ENCODE measurements at regions not wholly inside any gene's neighbourhood (a gene's known extent, or its start where the extent isn't known, plus 50 kb on each side); places are given as distances from the start of the nearest gene placed in this dataset.

- TF ChIP-seq CTCF (IDR thresholded peaks at IDR 0.05) (no peak), EZH2phosphoT487 (IDR thresholded peaks at IDR 0.05) (no peak), EZH2 (IDR thresholded peaks at IDR 0.05) (no peak)
- Histone ChIP-seq H3K27me3 (no peaks in the 10 kb centered on the region), H2AFZ (replicated peaks) (no peak overlapping the region), H3K4me1 (no peaks in the 10 kb centered on the region), H3K4me3 (no peak overlapping the region), H3K36me3 (no peaks in the 10 kb centered on the region), H3K9ac (no peak overlapping the region), H3K27ac (no peak overlapping the region), H4K20me1 (ENCODE audit: low read depth) (no peaks in the 10 kb centered on the region), H3F3A (ENCODE audit: low read depth) (no peaks in the 10 kb centered on the region), H3K4me2 (no peak overlapping the region), H3K79me2 (ENCODE audit: low read depth) (no peaks in the 10 kb centered on the region), H3K9me3 (ENCODE audit: low read depth) (no peaks in the 10 kb centered on the region)
- H3K36me3 Mint-ChIP-seq: no peaks in the 10 kb centered on the region
- H3K27me3 Mint-ChIP-seq (ENCODE audit: insufficient read depth, low read depth): peaks cover 3% of the 10 kb centered on the region
- DNase-seq (ENCODE audit: low spot score): no peak
- H3K4me1 Mint-ChIP-seq: peaks cover 10% of the 10 kb centered on the region
- H3K9me3 Mint-ChIP-seq: peaks cover 4% of the 10 kb centered on the region
- no peak overlapping the region for H3K4me3 Mint-ChIP-seq
- no peak overlapping the region for H3K27ac Mint-ChIP-seq
Observed at GRCh38 chr17:12514596-12514995, 151.1 kb upstream of the MYOCD start.

DNA sequence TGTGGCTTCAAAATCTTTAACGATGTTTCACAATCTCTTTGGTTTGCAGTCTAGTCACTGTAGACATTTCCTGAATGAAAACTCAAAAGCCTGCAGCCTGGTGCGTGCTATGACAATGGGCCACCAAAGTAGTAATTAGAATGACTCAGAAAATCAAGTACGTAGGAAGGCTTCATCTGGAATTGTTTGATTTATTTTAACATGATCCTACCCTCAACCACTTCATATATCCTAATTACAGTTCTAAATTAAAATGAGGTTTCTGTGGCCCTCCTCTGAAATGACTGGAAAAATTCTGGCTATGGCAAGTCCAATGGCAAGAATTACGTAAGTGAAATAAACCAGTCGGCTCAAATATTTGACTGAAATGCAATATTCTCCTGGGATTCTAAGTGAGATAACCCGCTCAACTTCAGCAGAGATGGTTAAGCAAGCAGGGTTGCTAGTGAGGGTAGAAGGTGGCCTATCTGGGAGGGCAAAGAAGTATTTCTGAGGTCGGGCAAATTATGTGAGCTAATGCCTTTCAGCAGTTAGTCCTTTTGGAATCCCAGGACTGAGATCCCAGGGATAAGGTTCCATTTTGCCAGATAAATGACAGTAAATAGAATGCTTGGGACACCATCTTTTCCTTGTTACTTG is 145.6 kb upstream of the MYOCD start:
- Mint-ChIP-seq H3K9me3 (no peaks in the 10 kb centered on the region), H3K4me3 (no peak overlapping the region), H3K27me3 (ENCODE audit: insufficient read depth, low read depth) (peaks cover 5% of the 10 kb centered on the region), H3K27ac (no peak overlapping the region), H3K36me3 (no peaks in the 10 kb centered on the region), H3K4me1 (peaks cover 10% of the 10 kb centered on the region)
- TF ChIP-seq EZH2 (IDR thresholded peaks at IDR 0.05) (no peak), CTCF (IDR thresholded peaks at IDR 0.05) (no peak), EZH2phosphoT487 (IDR thresholded peaks at IDR 0.05) (no peak)
- H3K4me2 ChIP-seq: no peak overlapping the region
- no peaks in the 10 kb centered on the region for H3K27me3 ChIP-seq
- no peak overlapping the region for H3K27ac ChIP-seq
- no peaks in the 10 kb centered on the region for H3K9me3 ChIP-seq (ENCODE audit: low read depth)
- no peaks in the 10 kb centered on the region for H4K20me1 ChIP-seq (ENCODE audit: low read depth)
- no peaks in the 10 kb centered on the region for H3K36me3 ChIP-seq
- DNase-seq (ENCODE audit: low spot score): no peak
- H3K79me2 ChIP-seq (ENCODE audit: low read depth): no peaks in the 10 kb centered on the region
- no peak overlapping the region for H3K4me3 ChIP-seq
- H2AFZ ChIP-seq (replicated peaks): no peak overlapping the region
- no peak overlapping the region for H3K9ac ChIP-seq
- no peaks in the 10 kb centered on the region for H3K4me1 ChIP-seq
- H3F3A ChIP-seq (ENCODE audit: low read depth): no peaks in the 10 kb centered on the region

DNA sequence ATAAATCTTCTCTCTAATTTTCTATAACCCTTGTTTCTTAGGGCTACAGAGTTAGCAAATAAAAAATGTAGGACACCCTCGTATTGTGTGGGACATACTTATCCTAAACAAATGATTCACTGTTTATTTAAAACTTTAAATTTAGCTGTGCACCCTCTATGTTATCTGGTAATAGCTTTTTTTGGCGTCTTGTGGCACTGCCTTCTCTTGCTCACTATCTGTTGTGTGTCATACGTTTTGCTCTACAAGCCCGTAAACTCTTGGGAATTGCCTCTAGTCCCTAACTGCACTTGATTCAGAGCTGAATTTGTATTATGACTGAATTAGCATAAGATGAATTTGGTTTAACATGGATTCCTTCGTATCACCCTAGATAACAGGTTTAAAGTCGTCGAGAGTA is 144.3 kb upstream of the MYOCD start:
- H3K27ac ChIP-seq: no peak overlapping the region
- Mint-ChIP-seq H3K9me3 (no peaks in the 10 kb centered on the region), H3K27ac (no peak overlapping the region), H3K27me3 (ENCODE audit: insufficient read depth, low read depth) (peaks cover 3% of the 10 kb centered on the region), H3K36me3 (no peaks in the 10 kb centered on the region), H3K4me1 (peaks cover 10% of the 10 kb centered on the region), H3K4me3 (no peak overlapping the region)
- no peak overlapping the region for H2AFZ ChIP-seq (replicated peaks)
- H3K9me3 ChIP-seq (ENCODE audit: low read depth): no peaks in the 10 kb centered on the region
- H3K4me3 ChIP-seq: no peak overlapping the region
- TF ChIP-seq EZH2 (IDR thresholded peaks at IDR 0.05): no peak
- TF ChIP-seq CTCF (IDR thresholded peaks at IDR 0.05): no peak
- no peak for TF ChIP-seq EZH2phosphoT487 (IDR thresholded peaks at IDR 0.05)
- no peak overlapping the region for H3K4me2 ChIP-seq
- DNase-seq (ENCODE audit: low spot score): no peak
- no peaks in the 10 kb centered on the region for H3F3A ChIP-seq (ENCODE audit: low read depth)
- H3K9ac ChIP-seq: no peak overlapping the region
- H4K20me1 ChIP-seq (ENCODE audit: low read depth): no peaks in the 10 kb centered on the region
- no peaks in the 10 kb centered on the region for H3K79me2 ChIP-seq (ENCODE audit: low read depth)
- H3K4me1 ChIP-seq: no peaks in the 10 kb centered on the region
- H3K27me3 ChIP-seq: no peaks in the 10 kb centered on the region
- no peaks in the 10 kb centered on the region for H3K36me3 ChIP-seq

Data from neural progenitor cell (in vitro differentiated cells).